ENCODE measurements at regions not wholly inside any gene's neighbourhood (a gene's known extent, or its start where the extent isn't known, plus 50 kb on each side); places are given as distances from the start of the nearest gene placed in this dataset.

GRCh38 chr13:106295971-106296370 is 239.5 kb downstream of the EFNB2 start:
- no peak for DNase-seq

GRCh38 chr13:106291006-106291405 is 244.5 kb downstream of the EFNB2 start:
- no peak for DNase-seq

- no peak for DNase-seq
Measured at GRCh38 chr13:106287351-106287750, 248.1 kb downstream of the EFNB2 start.

GRCh38 chr13:106286811-106287210 is 248.7 kb downstream of the EFNB2 start:
- DNase-seq: no peak

GRCh38 chr13:106284358-106284757 is 251.1 kb downstream of the EFNB2 start:
- no peak for DNase-seq

- DNase-seq: no peak
Measured at GRCh38 chr13:106281426-106281825, 254.0 kb downstream of the EFNB2 start.

GRCh38 chr13:106277484-106278154 is 257.8 kb downstream of the EFNB2 start:
- DNase-seq: no peak

- DNase-seq: no peak
Measured at GRCh38 chr13:106276876-106277275, 258.6 kb downstream of the EFNB2 start.

- DNase-seq: no peak
Measured at GRCh38 chr13:106275446-106276032, 259.9 kb downstream of the EFNB2 start.

- DNase-seq: no peak
Measured at GRCh38 chr13:106274551-106275203, 260.8 kb downstream of the EFNB2 start.

GRCh38 chr13:106263801-106264200 is 271.7 kb downstream of the EFNB2 start:
- DNase-seq: no peak

- no peak for DNase-seq
Measured at GRCh38 chr13:106262886-106263285, 272.6 kb downstream of the EFNB2 start.

- DNase-seq: no peak
Measured at GRCh38 chr13:106261450-106261849, 274.0 kb downstream of the EFNB2 start.

- no peak for DNase-seq
Measured at GRCh38 chr13:106260352-106260751, 275.1 kb downstream of the EFNB2 start.

GRCh38 chr13:106259928-106260327 is 275.5 kb downstream of the EFNB2 start:
- no peak for DNase-seq

- DNase-seq: no peak
Measured at GRCh38 chr13:106246666-106247188, 288.7 kb downstream of the EFNB2 start.

GRCh38 chr13:106246242-106246641 is 289.2 kb downstream of the EFNB2 start:
- DNase-seq: no peak

- no peak for DNase-seq
Measured at GRCh38 chr13:106243011-106243565, 292.4 kb downstream of the EFNB2 start.

GRCh38 chr13:106241974-106242953 is 293.2 kb downstream of the EFNB2 start:
- DNase-seq: no peak

- no peak for DNase-seq
Measured at GRCh38 chr13:106238690-106239089, 296.8 kb downstream of the EFNB2 start.

- DNase-seq: no peak
Measured at GRCh38 chr13:106234636-106235035, 300.8 kb downstream of the EFNB2 start.

GRCh38 chr13:106233134-106233735 is 302.2 kb downstream of the EFNB2 start:
- no peak for DNase-seq
